BE2C (cell line): ENCODE measurements at regions not wholly inside any gene's neighbourhood (a gene's known extent, or its start where the extent isn't known, plus 50 kb on each side); places are given as distances from the start of the nearest gene placed in this dataset.

ENCODE experiments used
- DNase-seq: peaks from one replicate; pipeline ENCODE4 v3.0.0-alpha.2; 2020
- H3K27me3 ChIP-seq: fragments of 250-450 bp; sonication (Bioruptor Pico); 2 replicates; pipeline ENCODE4 v1.5.1; 2020; ENCODE audit warnings: mild to moderate bottlenecking
- H3K36me3 ChIP-seq: fragments of 250-450 bp; sonication (Bioruptor Pico); 2 replicates; pipeline ENCODE4 v1.5.1; 2020; ENCODE audit warnings: mild to moderate bottlenecking
- H3K4me1 ChIP-seq: fragments of 250-450 bp; sonication (Bioruptor Pico); 2 replicates; pipeline ENCODE4 v1.5.1; 2020
- H3K4me3 ChIP-seq: 2 replicates; pipeline ENCODE4 v1.5.1; 2011; ENCODE audit warnings: low read depth, low read length
- H3K9me3 ChIP-seq: fragments of 250-450 bp; sonication (Bioruptor Pico); 2 replicates; pipeline ENCODE4 v1.5.1; 2020
- TF ChIP-seq, protein P1 (sequence below): IDR thresholded peaks from 2 replicates; pipeline ENCODE4 v1.5.1; 2012; ENCODE audit warnings: mild to moderate bottlenecking, low read depth, low read length

DNA sequence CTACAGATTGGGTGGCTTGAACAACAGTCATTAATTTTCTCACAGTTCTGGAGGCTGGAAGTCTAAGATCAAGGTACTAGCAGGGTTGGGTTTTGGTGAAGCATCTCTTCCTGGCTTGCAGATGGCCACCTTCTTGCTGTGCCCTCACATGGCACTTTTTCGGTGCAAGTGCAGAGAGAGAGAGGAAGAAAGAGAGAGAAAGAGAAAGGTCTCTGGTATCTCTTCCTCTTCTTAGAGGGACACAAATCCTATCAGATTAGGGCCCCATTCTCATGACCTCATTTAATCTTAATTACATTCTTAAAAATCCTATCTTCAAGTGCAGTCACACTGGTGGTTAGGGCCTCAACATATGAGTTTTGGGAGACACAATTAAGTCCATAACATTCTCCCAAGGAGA, 167.1 kb downstream of the NFKBIZ start:
- no peaks in the 10 kb centered on the region for H3K4me1 ChIP-seq
- no peak overlapping the region for H3K4me3 ChIP-seq
- H3K36me3 ChIP-seq, result no peaks in the 10 kb centered on the region
- no peaks in the 10 kb centered on the region for H3K9me3 ChIP-seq
- TF ChIP-seq, protein P1, sequence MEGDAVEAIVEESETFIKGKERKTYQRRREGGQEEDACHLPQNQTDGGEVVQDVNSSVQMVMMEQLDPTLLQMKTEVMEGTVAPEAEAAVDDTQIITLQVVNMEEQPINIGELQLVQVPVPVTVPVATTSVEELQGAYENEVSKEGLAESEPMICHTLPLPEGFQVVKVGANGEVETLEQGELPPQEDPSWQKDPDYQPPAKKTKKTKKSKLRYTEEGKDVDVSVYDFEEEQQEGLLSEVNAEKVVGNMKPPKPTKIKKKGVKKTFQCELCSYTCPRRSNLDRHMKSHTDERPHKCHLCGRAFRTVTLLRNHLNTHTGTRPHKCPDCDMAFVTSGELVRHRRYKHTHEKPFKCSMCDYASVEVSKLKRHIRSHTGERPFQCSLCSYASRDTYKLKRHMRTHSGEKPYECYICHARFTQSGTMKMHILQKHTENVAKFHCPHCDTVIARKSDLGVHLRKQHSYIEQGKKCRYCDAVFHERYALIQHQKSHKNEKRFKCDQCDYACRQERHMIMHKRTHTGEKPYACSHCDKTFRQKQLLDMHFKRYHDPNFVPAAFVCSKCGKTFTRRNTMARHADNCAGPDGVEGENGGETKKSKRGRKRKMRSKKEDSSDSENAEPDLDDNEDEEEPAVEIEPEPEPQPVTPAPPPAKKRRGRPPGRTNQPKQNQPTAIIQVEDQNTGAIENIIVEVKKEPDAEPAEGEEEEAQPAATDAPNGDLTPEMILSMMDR, result no peak
- DNase-seq, result no peak
- H3K27me3 ChIP-seq, result no peaks in the 10 kb centered on the region; the same call in 1 of the 2 replicates

DNA sequence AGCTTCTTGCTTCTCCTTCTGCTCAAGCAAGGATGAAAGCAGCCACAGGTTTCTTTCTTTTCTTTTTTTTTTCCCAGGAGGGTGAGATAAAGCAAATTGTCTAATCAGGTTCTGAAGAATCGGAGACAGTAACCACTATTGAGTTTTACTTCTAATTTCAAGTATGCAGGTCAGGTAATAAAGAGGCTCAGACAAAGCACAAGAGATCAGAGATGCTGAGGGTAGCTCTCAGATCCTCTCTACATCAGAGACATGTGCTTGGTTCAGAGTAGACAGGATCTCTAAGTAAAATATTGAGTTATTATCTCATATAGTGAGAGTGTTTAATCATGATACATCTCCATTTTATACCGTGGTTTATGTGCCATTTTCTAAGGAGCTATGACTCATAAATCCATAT, 168.5 kb downstream of the NFKBIZ start:
- Histone ChIP-seq H3K27me3 (no peaks in the 10 kb centered on the region; the same call in 1 of the 2 replicates), H3K4me3 (no peak overlapping the region), H3K36me3 (no peaks in the 10 kb centered on the region), H3K4me1 (no peaks in the 10 kb centered on the region), H3K9me3 (no peaks in the 10 kb centered on the region)
- TF ChIP-seq, protein P1, result no peak
- DNase-seq, result no peak

DNA sequence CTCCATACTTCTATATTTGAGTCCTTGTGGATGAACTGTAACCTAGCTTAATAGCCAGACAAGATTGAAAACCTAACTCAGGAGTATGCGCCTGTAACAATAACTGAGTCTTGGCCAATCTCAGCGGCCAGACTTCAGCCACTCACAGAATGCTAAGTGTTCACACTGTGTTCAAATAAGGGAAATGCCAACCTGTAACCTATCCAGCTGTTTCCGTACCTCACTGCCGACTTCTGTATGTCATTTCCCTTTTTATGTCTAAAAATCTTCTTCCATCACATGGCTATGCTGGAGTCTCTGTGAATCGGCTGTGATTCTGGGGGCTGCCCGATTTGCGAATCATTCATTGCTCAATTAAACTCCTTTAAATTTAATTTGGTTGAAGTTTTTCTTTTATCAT, 169.2 kb downstream of the NFKBIZ start:
- TF ChIP-seq, protein P1, result no peak
- no peaks in the 10 kb centered on the region; the same call in 1 of the 2 replicates for H3K27me3 ChIP-seq
- H3K4me1 ChIP-seq, result no peaks in the 10 kb centered on the region
- no peak overlapping the region for H3K4me3 ChIP-seq
- H3K36me3 ChIP-seq, result no peaks in the 10 kb centered on the region
- DNase-seq, result no peak
- H3K9me3 ChIP-seq, result no peaks in the 10 kb centered on the region

DNA sequence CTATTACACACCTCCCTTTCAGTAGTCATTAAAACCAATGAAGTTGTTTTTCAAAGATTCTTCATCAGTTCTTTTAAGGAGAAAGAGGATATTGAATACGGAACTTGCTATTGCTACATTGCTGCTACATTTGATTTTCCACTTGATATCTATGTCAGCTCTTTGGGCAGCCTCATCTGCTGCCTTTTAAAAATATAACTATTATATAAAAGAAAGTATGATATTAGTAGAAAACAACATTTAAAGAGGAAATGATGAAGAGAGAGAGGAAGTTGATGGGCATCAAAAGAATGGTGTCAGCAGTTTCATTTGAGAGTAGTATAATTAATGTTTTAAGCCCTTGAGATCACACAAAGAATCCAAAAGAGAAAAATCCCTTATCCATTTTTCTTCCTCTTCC, 171.4 kb downstream of the NFKBIZ start:
- H3K4me1 ChIP-seq, result no peaks in the 10 kb centered on the region
- no peak for DNase-seq
- H3K27me3 ChIP-seq, result no peaks in the 10 kb centered on the region; the same call in 1 of the 2 replicates
- H3K36me3 ChIP-seq, result no peaks in the 10 kb centered on the region
- TF ChIP-seq, protein P1, result no peak
- H3K4me3 ChIP-seq, result no peak overlapping the region
- H3K9me3 ChIP-seq, result no peaks in the 10 kb centered on the region

DNA sequence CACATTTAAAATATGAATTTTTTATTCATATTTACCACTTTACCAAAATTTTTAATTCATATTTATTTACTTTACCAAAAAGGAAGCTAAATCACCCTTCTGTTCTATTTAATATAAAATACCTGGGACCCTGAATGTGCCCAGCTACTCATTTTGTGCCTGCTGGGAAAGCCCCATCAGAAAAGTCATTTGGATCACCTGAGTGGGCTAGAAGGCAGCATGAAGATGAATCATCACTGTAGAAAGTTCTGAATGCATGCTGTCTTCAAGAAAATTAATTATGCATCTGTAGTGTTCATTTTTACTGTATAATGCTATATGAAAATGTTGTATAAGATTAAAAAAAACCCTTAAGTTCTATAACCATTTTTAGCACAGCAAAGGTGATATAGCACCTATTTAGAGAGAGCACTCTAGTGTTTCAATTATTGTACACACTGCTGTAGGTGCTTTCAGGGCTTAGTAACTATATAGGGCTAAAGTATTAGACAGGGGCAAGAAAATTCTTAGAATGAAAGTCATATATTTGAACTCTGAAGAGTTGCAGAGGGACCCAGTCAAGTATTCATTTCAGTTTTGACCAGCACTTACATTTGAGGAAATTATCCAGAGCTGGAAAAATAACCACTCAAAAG, 175.1 kb downstream of the NFKBIZ start:
- Histone ChIP-seq H3K27me3 (no peaks in the 10 kb centered on the region; the same call in 1 of the 2 replicates), H3K4me1 (no peaks in the 10 kb centered on the region), H3K36me3 (no peaks in the 10 kb centered on the region), H3K9me3 (no peaks in the 10 kb centered on the region), H3K4me3 (no peak overlapping the region)
- TF ChIP-seq, protein P1, result no peak
- DNase-seq, result no peak

DNA sequence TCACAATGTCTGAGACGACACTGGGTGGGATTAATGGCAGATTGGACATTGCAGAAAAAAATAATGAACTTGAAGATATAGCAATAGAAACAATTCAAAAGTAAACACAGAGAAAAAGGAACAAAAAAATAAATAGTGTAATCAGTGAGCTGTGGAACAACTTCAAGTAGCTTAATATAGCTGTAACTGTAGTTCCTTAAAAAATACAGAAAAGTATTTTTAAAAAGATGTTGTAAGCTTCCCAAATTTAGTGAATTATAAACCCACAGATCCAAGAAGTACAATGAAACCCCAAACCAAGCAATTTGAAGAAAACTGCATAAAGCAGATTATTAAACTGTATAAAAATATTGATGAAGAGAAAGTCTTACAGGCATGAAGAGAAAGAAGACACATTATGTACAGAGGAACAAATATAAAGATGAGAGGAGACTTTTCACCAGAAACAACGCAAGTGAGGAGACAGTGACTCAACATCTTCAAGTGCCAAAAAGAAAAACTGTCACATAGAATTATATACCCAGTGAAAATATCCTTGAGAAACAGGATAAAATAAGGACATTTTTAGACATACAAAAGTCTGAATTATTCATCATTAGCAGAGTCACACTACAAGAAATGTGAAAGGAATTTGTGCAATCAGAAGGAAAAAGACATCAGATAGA, 176.4 kb downstream of the NFKBIZ start:
- no peaks in the 10 kb centered on the region for H3K36me3 ChIP-seq
- no peaks in the 10 kb centered on the region; the same call in 1 of the 2 replicates for H3K27me3 ChIP-seq
- H3K9me3 ChIP-seq, result no peaks in the 10 kb centered on the region
- DNase-seq, result no peak
- no peak overlapping the region for H3K4me3 ChIP-seq
- TF ChIP-seq, protein P1, result no peak
- no peaks in the 10 kb centered on the region for H3K4me1 ChIP-seq
